HepG2 (cell line): ENCODE measurements at regions not wholly inside any gene's neighbourhood (a gene's known extent, or its start where the extent isn't known, plus 50 kb on each side); places are given as distances from the start of the nearest gene placed in this dataset.

Source experiments
- ARNTL ChIP-seq: sonication (generic); formaldehyde crosslinking; IDR thresholded peaks from 2 replicates; pipeline ENCODE4 v1.4.0; 2020; ENCODE audit warnings: mild to moderate bottlenecking, missing genetic modification reagents
- BRCA1 ChIP-seq: sonication (generic); formaldehyde crosslinking; IDR thresholded peaks from 2 replicates; pipeline ENCODE4 v1.4.0; 2020; ENCODE audit warnings: missing genetic modification reagents
- ESRRA ChIP-seq: sonication (generic); formaldehyde crosslinking; IDR thresholded peaks from 2 replicates; pipeline ENCODE4 v1.5.1; 2020; ENCODE audit warnings: mild to moderate bottlenecking, low read depth, missing genetic modification reagents
- FOXA3 ChIP-seq: IDR thresholded peaks from 2 replicates; pipeline ENCODE4 v1.6.1; 2016; ENCODE audit warnings: missing genetic modification reagents, missing compliant biosample characterization
- HHEX ChIP-seq: IDR thresholded peaks from 2 replicates; pipeline ENCODE4 v1.6.1; 2016; ENCODE audit warnings: control low read depth
- KDM6A ChIP-seq: IDR thresholded peaks from 2 replicates; pipeline ENCODE4 v1.6.1; 2016; ENCODE audit warnings: low read depth
- MAZ ChIP-seq, 2 experiments: sonication (generic) in 1 of 2; formaldehyde crosslinking in 1 of 2; IDR thresholded peaks; 2 replicates each; pipeline versions ENCODE4 v1.5.0 to v1.6.1; 2012 to 2020; ENCODE audit warnings: low read depth in 2 of 2, mild to moderate bottlenecking in 2 of 2, borderline replicate concordance in 1 of 2, improper control_type of control experiment in 1 of 2, low read length in 1 of 2, missing genetic modification reagents in 1 of 2, moderate library complexity in 1 of 2
- MEIS2 ChIP-seq: sonication (generic); formaldehyde crosslinking; IDR thresholded peaks from 2 replicates; pipeline ENCODE4 v1.9.0; 2021; ENCODE audit warnings: mild to moderate bottlenecking, missing genetic modification reagents
- MXI1 ChIP-seq: IDR thresholded peaks from 3 replicates; pipeline ENCODE4 v1.6.1; 2012; ENCODE audit warnings: low read depth, low read length, inconsistent platforms, borderline replicate concordance
- NFYB ChIP-seq: sonication (generic); formaldehyde crosslinking; IDR thresholded peaks from 2 replicates; pipeline ENCODE4 v1.4.0; 2020; ENCODE audit warnings: missing genetic modification reagents
- ONECUT2 ChIP-seq: sonication (generic); formaldehyde crosslinking; IDR thresholded peaks from 2 replicates; pipeline ENCODE4 v1.4.0; 2020; ENCODE audit warnings: missing genetic modification reagents
- RAD51 ChIP-seq: fragments of 450-650 bp; IDR thresholded peaks from 2 replicates; pipeline ENCODE4 v1.6.1; 2016; ENCODE audit warnings: borderline replicate concordance
- RARA ChIP-seq: IDR thresholded peaks from 2 replicates; pipeline ENCODE4 v1.6.1; 2016; ENCODE audit warnings: missing genetic modification reagents, missing compliant biosample characterization
- RXRA ChIP-seq: sonication (generic); formaldehyde crosslinking; IDR thresholded peaks from 2 replicates; pipeline ENCODE4 v1.5.1; 2020; ENCODE audit warnings: missing genetic modification reagents
- SETDB1 ChIP-seq: sonication (generic); formaldehyde crosslinking; IDR thresholded peaks from 2 replicates; pipeline ENCODE4 v1.5.1; 2020; ENCODE audit warnings: missing genetic modification reagents, mild to moderate bottlenecking, borderline replicate concordance
- ZFY ChIP-seq: sonication (generic); formaldehyde crosslinking; IDR thresholded peaks from 2 replicates; pipeline ENCODE4 v1.4.0; 2020; ENCODE audit warnings: missing genetic modification reagents
- ZNF101 ChIP-seq: sonication (generic); formaldehyde crosslinking; IDR thresholded peaks from 2 replicates; pipeline ENCODE4 v1.4.0; 2020; ENCODE audit warnings: mild to moderate bottlenecking, low read depth, missing genetic modification reagents, borderline replicate concordance
- ZNF136 ChIP-seq: sonication (generic); formaldehyde crosslinking; IDR thresholded peaks from 2 replicates; pipeline ENCODE4 v1.8.1; 2022; ENCODE audit warnings: low read depth, mild to moderate bottlenecking, moderate library complexity, missing genetic modification reagents
- ZNF292 ChIP-seq: sonication (generic); formaldehyde crosslinking; IDR thresholded peaks from 2 replicates; pipeline ENCODE4 v1.8.1; 2022; ENCODE audit warnings: mild to moderate bottlenecking, low read depth, missing genetic modification reagents, borderline replicate concordance
- ZNF33A ChIP-seq: sonication (generic); formaldehyde crosslinking; IDR thresholded peaks from 2 replicates; pipeline ENCODE4 v1.5.1; 2020; ENCODE audit warnings: missing genetic modification reagents, mild to moderate bottlenecking, moderate library complexity, borderline replicate concordance
- ZNF737 ChIP-seq: sonication (generic); formaldehyde crosslinking; IDR thresholded peaks from 2 replicates; pipeline ENCODE4 v1.5.0; 2020; ENCODE audit warnings: missing genetic modification reagents, mild to moderate bottlenecking, borderline replicate concordance
- ZSCAN22 ChIP-seq: sonication (generic); formaldehyde crosslinking; IDR thresholded peaks from 2 replicates; pipeline ENCODE4 v1.4.0; 2020; ENCODE audit warnings: mild to moderate bottlenecking, missing genetic modification reagents
- TF ChIP-seq, protein P1 (sequence below): conservative IDR thresholded peaks from 2 replicates; pipeline ENCODE4 v1.6.1; 2018; ENCODE audit warnings: missing genetic modification reagents
- TF ChIP-seq, protein P2 (sequence below): IDR thresholded peaks from 2 replicates; pipeline ENCODE4 v1.6.1; 2016; ENCODE audit warnings: low read depth
- TF ChIP-seq, protein P3 (sequence below): sonication (generic); formaldehyde crosslinking; IDR thresholded peaks from 2 replicates; pipeline ENCODE4 v1.8.0; 2022; ENCODE audit warnings: mild to moderate bottlenecking, missing genetic modification reagents, borderline replicate concordance
- TF ChIP-seq, protein P4 (sequence below): IDR thresholded peaks from 2 replicates; pipeline ENCODE4 v1.6.1; 2016; ENCODE audit warnings: low read depth, control low read depth

DNA sequence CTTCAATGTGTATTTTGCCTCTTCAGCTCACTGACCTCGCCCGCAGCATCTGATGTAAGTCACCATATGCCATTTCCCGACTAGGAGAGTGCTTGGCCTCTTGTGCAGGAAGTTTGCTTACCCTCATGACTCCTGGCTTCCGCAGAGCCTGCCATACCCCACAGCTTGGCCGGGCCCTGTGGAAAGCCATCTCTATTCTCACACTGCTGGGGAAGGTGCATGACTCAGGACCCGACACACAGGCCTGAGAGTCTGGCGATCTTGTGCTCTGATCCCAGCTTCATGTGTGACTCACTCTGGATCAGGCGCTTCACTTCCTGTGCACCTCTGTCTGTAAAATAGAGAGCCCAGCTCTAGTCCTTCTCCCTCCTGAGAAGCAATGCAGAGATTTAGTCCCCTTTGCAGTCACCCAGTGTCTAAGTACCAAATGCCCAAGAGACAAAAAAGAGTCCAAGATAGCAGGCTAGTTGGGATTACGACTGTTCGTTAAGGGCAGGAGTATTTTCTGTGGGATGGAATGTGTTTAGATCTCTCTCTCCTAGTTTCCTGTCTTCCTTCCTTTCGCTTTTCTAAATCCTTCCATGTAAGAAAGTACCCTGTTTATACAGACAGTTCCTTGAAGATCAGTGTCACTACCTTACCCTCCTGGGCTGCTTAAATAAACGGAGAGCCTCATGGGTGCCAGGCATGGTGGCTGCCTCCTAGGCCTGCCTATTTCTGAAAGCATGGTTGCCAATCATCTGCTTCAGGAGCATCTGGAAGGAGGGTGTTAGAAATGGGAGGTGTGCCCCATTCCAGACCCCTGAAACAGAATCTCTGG, 62.8 kb upstream of the KIF26B start (continued):
- TF ChIP-seq, protein P1, sequence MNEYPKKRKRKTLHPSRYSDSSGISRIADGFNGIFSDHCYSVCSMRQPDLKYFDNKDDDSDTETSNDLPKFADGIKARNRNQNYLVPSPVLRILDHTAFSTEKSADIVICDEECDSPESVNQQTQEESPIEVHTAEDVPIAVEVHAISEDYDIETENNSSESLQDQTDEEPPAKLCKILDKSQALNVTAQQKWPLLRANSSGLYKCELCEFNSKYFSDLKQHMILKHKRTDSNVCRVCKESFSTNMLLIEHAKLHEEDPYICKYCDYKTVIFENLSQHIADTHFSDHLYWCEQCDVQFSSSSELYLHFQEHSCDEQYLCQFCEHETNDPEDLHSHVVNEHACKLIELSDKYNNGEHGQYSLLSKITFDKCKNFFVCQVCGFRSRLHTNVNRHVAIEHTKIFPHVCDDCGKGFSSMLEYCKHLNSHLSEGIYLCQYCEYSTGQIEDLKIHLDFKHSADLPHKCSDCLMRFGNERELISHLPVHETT: no peak
- TF ChIP-seq, protein P2, sequence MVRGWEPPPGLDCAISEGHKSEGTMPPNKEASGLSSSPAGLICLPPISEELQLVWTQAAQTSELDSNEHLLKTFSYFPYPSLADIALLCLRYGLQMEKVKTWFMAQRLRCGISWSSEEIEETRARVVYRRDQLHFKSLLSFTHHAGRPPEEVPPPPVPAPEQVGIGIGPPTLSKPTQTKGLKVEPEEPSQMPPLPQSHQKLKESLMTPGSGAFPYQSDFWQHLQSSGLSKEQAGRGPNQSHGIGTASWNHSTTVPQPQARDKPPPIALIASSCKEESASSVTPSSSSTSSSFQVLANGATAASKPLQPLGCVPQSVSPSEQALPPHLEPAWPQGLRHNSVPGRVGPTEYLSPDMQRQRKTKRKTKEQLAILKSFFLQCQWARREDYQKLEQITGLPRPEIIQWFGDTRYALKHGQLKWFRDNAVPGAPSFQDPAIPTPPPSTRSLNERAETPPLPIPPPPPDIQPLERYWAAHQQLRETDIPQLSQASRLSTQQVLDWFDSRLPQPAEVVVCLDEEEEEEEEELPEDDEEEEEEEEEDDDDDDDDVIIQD (CRISPR knock-in tag): peak; percentile 94; the same call in 1 of the 2 replicates
- no peak for TF ChIP-seq ONECUT2 (CRISPR knock-in tag)
- peak; percentile 89 for TF ChIP-seq RARA (CRISPR knock-in tag)
- no peak for TF ChIP-seq BRCA1 (CRISPR knock-in tag)
- no peak for TF ChIP-seq ZSCAN22
- TF ChIP-seq NFYB (CRISPR knock-in tag): no peak
- no peak for TF ChIP-seq SETDB1
- TF ChIP-seq ZNF292 (CRISPR knock-in tag): 0 out of 2 replicates have a peak, but pooled peaks have one; percentile 60
- TF ChIP-seq, protein P3, sequence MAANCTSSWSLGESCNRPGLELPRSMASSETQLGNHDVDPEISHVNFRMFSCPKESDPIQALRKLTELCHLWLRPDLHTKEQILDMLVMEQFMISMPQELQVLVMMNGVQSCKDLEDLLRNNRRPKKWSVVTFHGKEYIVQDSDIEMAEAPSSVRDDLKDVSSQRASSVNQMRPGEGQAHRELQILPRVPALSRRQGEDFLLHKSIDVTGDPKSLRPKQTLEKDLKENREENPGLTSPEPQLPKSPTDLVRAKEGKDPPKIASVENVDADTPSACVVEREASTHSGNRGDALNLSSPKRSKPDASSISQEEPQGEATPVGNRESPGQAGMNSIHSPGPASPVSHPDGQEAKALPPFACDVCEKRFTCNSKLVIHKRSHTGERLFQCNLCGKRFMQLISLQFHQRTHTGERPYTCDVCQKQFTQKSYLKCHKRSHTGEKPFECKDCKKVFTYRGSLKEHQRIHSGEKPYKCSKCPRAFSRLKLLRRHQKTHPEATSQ (CRISPR knock-in tag): no peak
- peak; percentile 59; the same call in 1 of the 3 replicates for TF ChIP-seq MXI1
- TF ChIP-seq MAZ (IDR thresholded peaks at IDR 0.05; ENCODE audit: borderline replicate concordance, low read depth, low read length): no peak
- no peak; the same call in 1 of the 2 replicates for TF ChIP-seq MAZ (CRISPR knock-in tag; IDR thresholded peaks at IDR 0.05; ENCODE audit: low read depth)
- TF ChIP-seq, protein P4, sequence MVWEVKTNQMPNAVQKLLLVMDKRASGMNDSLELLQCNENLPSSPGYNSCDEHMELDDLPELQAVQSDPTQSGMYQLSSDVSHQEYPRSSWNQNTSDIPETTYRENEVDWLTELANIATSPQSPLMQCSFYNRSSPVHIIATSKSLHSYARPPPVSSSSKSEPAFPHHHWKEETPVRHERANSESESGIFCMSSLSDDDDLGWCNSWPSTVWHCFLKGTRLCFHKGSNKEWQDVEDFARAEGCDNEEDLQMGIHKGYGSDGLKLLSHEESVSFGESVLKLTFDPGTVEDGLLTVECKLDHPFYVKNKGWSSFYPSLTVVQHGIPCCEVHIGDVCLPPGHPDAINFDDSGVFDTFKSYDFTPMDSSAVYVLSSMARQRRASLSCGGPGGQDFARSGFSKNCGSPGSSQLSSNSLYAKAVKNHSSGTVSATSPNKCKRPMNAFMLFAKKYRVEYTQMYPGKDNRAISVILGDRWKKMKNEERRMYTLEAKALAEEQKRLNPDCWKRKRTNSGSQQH (CRISPR knock-in tag): no peak
- peak; percentile 54; the same call in 1 of the 2 replicates for TF ChIP-seq KDM6A
- TF ChIP-seq RAD51: no peak
- no peak for TF ChIP-seq ZNF136 (CRISPR knock-in tag)
- no peak for TF ChIP-seq ARNTL
- no peak for TF ChIP-seq ZNF737
- no peak for TF ChIP-seq ZNF33A
- peak; percentile 53; the same call in 1 of the 2 replicates for TF ChIP-seq ZFY (CRISPR knock-in tag)
- no peak for TF ChIP-seq HHEX (CRISPR knock-in tag)
- peak; percentile 54; the same call in 1 of the 2 replicates for TF ChIP-seq RXRA (CRISPR knock-in tag)
- no peak for TF ChIP-seq ESRRA (CRISPR knock-in tag)
- peak; percentile 57 for TF ChIP-seq FOXA3
- TF ChIP-seq MEIS2 (CRISPR knock-in tag): no peak
- no peak for TF ChIP-seq ZNF101 (CRISPR knock-in tag)
